Spleen (tissue), 11 donors: ENCODE measurements at regions not wholly inside any gene's neighbourhood (a gene's known extent, or its start where the extent isn't known, plus 50 kb on each side); places are given as distances from the start of the nearest gene placed in this dataset.
"Not testable (repeated sequence)": the region's sequence is repeated elsewhere in the genome, so short reads cannot be mapped to it uniquely, and the experiment has no call there.

Source experiments
- DNase-seq: peaks from one replicate; pipeline ENCODE4 v3.0.0-alpha.2; 2020
- H3K27ac ChIP-seq, 8 donors: fragments of 200-600 bp; sonication (generic) in 7 of 8; 1 replicate in 4 of 8; 2 replicates in 4 of 8; pipeline versions ENCODE4 v1.5.0 to v1.8.0; 2016 to 2021; ENCODE audit warnings: inconsistent platforms in 4 of 8, mild to moderate bottlenecking in 4 of 8, moderate library complexity in 1 of 8
- H3K27me3 ChIP-seq, 7 donors: fragments of 200-600 bp; sonication (generic) in 6 of 7; replicated peaks in 1 of 7; 1 replicate in 4 of 7; 2 replicates in 3 of 7; pipeline versions ENCODE4 v1.5.0 to v1.8.0; 2016 to 2021; ENCODE audit warnings: inconsistent platforms in 3 of 7, mild to moderate bottlenecking in 1 of 7
- H3K36me3 ChIP-seq, 6 donors: fragments of 200-600 bp; sonication (generic) in 5 of 6; 1 replicate in 4 of 6; 2 replicates in 2 of 6; pipeline versions ENCODE4 v1.5.0 to v1.8.0; 2016 to 2021; ENCODE audit warnings: inconsistent platforms in 2 of 6
- H3K4me1 ChIP-seq, 6 donors: fragments of 200-600 bp; sonication (generic) in 5 of 6; 1 replicate in 3 of 6; 2 replicates in 3 of 6; pipeline versions ENCODE4 v1.5.0 to v1.8.0; 2016 to 2021; ENCODE audit warnings: inconsistent platforms in 3 of 6
- H3K4me3 ChIP-seq, 8 donors: fragments of 200-600 bp; sonication (generic) in 7 of 8; 1 replicate in 4 of 8; 2 replicates in 4 of 8; pipeline versions ENCODE4 v1.5.0 to v1.8.0; 2016 to 2021; ENCODE audit warnings: inconsistent platforms in 4 of 8, mild to moderate bottlenecking in 4 of 8, moderate library complexity in 2 of 8
- H3K9me3 ChIP-seq, 8 donors: fragments of 200-600 bp; sonication (generic) in 7 of 8; 1 replicate in 4 of 8; 2 replicates in 4 of 8; pipeline versions ENCODE4 v1.5.0 to v1.8.0; 2016 to 2021; ENCODE audit warnings: inconsistent platforms in 4 of 8
- CTCF ChIP-seq, 11 experiments: fragments of 200-600 bp in 7 of 11; fragments of 450-650 bp in 4 of 11; sonication (generic) in 4 of 11; IDR thresholded peaks in 8 of 11; conservative IDR thresholded peaks in 3 of 11; 1 replicate in 7 of 11; 2 replicates in 4 of 11; pipeline versions ENCODE4 v1.4.0 to v1.8.0; 2016 to 2021; ENCODE audit warnings: antibody characterized with exemption in 11 of 11, inconsistent platforms in 4 of 11, mild to moderate bottlenecking in 1 of 11
- POLR2A ChIP-seq, 3 donors: fragments of 450-650 bp; IDR thresholded peaks; one replicate each; pipeline ENCODE4 v1.5.1; 2017; ENCODE audit warnings: antibody characterized with exemption in 3 of 3, mild to moderate bottlenecking in 1 of 3
- POLR2AphosphoS5 ChIP-seq, 3 donors: sonication (generic); formaldehyde crosslinking; IDR thresholded peaks; one replicate each; pipeline ENCODE4 v1.5.1; 2017; ENCODE audit warnings: antibody characterized with exemption in 3 of 3
- WGBS, 5 donors: extraction: QIAGEN DNeasy Blood & Tissue Kit in 3 of 5; methylation state at CpG; one replicate each; pipeline versions ENCODE4 v1.1.5 to v1.1.7; 2013 to 2018; 5-methylcytosine and 5-hydroxymethylcytosine counted together
- intact Hi-C: fragments of 100-400 bp; cut with DNase I; formaldehyde crosslinking; loops from one replicate; pipeline ENCODE4 v1.15.0; 2023; ENCODE audit warnings: low total_unique reads
- donor health status: healthy with polysubstance abuse.
- donor health status: DM: no; HTN: no; CAD: no; lungs with moderate emphysema.
- donor health status: DM: no; HTN: no; CAD: no.
- donor health status: Bipolar disorder and iron deficiency.
- donor health status: healthy.
- donor health status: DM: no; HTN: no; CAD: no.
- donor health status: DM: yes; HTN: yes; CAD: no.

GRCh38 chr20:25848222-25848621 lies 151.6 kb upstream of the ZNF337 start:
- Histone ChIP-seq H3K27ac (no peak overlapping the region), H3K27me3 (peaks cover 0 to 2% (median 0%) of the 10 kb centered on the region in 7 donors), H3K4me3 (no peak overlapping the region), H3K4me1 (peaks cover 0 to 5% (median 2%) of the 10 kb centered on the region in 6 donors), H3K36me3 (no peaks in the 10 kb centered on the region), H3K9me3 (no peaks in the 10 kb centered on the region)
- no peak for TF ChIP-seq CTCF (IDR thresholded peaks at IDR 0.05 in 8 of 11, conservative IDR thresholded peaks at IDR 0.05 in 3 of 11)
- TF ChIP-seq POLR2A (IDR thresholded peaks at IDR 0.05) = no peak
- no peak for TF ChIP-seq POLR2AphosphoS5 (IDR thresholded peaks at IDR 0.05)
- intact Hi-C loops = no loop called here
- DNase-seq = peak; percentile 66
- 92 to 98% (median 94%) methylated on average over 5 to 7 of the region's 7 CpGs for WGBS, 5 donors

DNA sequence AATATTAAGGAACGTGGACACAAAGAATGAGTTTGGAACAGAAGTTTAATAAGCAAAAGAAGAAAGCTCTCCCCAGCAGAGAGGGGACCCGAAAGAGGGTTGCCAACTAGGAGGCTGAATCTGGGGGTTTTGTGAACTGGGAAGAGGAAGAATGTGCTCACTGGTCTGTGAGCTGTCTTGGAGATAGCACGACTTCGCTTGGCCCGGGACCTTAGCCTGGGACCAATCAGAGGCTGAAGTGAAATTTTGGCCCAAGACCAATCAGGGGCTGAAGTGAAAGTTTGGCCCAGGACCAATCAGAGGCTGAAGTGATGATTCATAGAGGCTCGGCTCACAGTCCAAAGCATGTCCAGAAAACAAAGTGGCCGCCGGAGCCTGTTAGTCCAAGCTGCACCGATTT lies 148.0 kb upstream of the ZNF337 start:
- H3K4me3 ChIP-seq, intact Hi-C loops, H3K27ac ChIP-seq: not testable (repeated sequence)

GRCh38 chr20:25813511-25813910 lies 116.9 kb upstream of the ZNF337 start:
- H3K4me1 ChIP-seq, intact Hi-C loops, H3K4me3 ChIP-seq, H3K27me3 ChIP-seq, H3K9me3 ChIP-seq, H3K36me3 ChIP-seq, H3K27ac ChIP-seq, DNase-seq: not testable (repeated sequence)
- WGBS, 5 donors = no CpG with 5 or more reads among the region's 5 CpGs

More for the DNA sequence above, 148.0 kb upstream of the ZNF337 start:
- no CpG with 5 or more reads among the region's 9 CpGs for WGBS, 5 donors
- not testable (repeated sequence) for H3K27me3 ChIP-seq, DNase-seq, H3K4me1 ChIP-seq, H3K36me3 ChIP-seq, H3K9me3 ChIP-seq

- WGBS, 5 donors = no CpG with 5 or more reads among the region's 45 CpGs
- H3K36me3 ChIP-seq, H3K4me1 ChIP-seq, DNase-seq, H3K9me3 ChIP-seq, H3K4me3 ChIP-seq, H3K27ac ChIP-seq, H3K27me3 ChIP-seq, intact Hi-C loops: not testable (repeated sequence)
Observed at GRCh38 chr20:25798174-25798993, 101.7 kb upstream of the ZNF337 start.

GRCh38 chr20:25797062-25797461 lies 100.4 kb upstream of the ZNF337 start:
- intact Hi-C loops, H3K4me3 ChIP-seq, H3K4me1 ChIP-seq, H3K9me3 ChIP-seq, H3K36me3 ChIP-seq, H3K27me3 ChIP-seq, DNase-seq, H3K27ac ChIP-seq: not testable (repeated sequence)
- no CpG with 5 or more reads among the region's 10 CpGs for WGBS, 5 donors

DNA sequence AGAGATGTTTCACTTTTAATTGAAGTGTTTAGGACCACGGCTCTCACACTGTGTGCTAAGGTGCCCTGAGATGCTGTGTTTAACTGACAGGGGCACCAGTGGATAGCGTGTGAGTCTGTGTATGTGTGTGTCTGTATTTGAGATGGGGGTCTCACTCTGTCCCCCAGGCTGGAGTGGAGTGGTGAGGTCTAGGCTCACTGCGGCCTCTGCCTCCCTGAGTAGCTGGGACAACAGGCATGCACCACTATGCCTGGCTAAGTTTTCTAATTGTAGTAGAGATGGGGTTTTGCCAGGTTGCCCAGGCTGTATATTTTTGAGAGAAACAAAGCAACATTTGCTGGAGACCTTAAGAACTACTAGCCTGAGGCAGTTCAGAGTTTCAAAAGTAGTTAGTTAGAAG lies 80.6 kb upstream of the ZNF337 start:
- intact Hi-C loops, H3K9me3 ChIP-seq, H3K4me1 ChIP-seq, H3K4me3 ChIP-seq, H3K27me3 ChIP-seq, H3K36me3 ChIP-seq, DNase-seq, H3K27ac ChIP-seq: not testable (repeated sequence)
- WGBS, 5 donors = 76 to 85% (median 81%) methylated on average over 3 of the region's 3 CpGs

- H3K9me3 ChIP-seq, H3K27me3 ChIP-seq, H3K36me3 ChIP-seq, H3K4me3 ChIP-seq, H3K27ac ChIP-seq, H3K4me1 ChIP-seq, DNase-seq, intact Hi-C loops: not testable (repeated sequence)
- 88 to 91% (median 89%) methylated on average over 19 to 24 of the region's 24 CpGs for WGBS, 5 donors
Observed at GRCh38 chr20:25774711-25775110, 78.1 kb upstream of the ZNF337 start.

DNA sequence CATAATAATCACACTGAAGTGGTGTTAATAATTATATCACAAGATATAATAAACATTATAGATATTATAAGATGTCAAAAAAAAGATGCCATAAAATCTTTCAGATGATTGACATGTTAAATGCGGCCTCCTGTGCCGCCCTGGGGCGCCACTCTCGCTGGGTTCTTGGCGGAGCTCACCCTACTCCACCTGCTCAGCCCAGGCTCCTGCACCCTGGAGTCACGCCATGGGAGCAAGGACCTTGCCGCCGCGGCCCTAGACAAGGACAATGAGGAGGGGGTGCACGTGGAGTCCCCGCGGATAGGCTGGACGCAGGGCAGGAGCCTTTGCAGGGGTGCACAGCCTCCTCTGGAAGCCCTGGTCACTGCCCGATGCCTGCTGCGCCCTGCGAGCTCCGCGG lies 77.5 kb upstream of the ZNF337 start:
- WGBS, 5 donors = 92 to 96% (median 93%) methylated on average over 13 to 14 of the region's 18 CpGs
- H3K4me1 ChIP-seq, intact Hi-C loops, H3K4me3 ChIP-seq, H3K27ac ChIP-seq, H3K36me3 ChIP-seq, H3K27me3 ChIP-seq, DNase-seq, H3K9me3 ChIP-seq: not testable (repeated sequence)

GRCh38 chr20:25772437-25772836 lies 75.8 kb upstream of the ZNF337 start:
- WGBS, 5 donors = 71 to 94% (median 85%) methylated on average over 2 to 3 of the region's 3 CpGs
- DNase-seq, H3K4me1 ChIP-seq, H3K27ac ChIP-seq, H3K36me3 ChIP-seq, intact Hi-C loops, H3K4me3 ChIP-seq, H3K27me3 ChIP-seq, H3K9me3 ChIP-seq: not testable (repeated sequence)

DNA sequence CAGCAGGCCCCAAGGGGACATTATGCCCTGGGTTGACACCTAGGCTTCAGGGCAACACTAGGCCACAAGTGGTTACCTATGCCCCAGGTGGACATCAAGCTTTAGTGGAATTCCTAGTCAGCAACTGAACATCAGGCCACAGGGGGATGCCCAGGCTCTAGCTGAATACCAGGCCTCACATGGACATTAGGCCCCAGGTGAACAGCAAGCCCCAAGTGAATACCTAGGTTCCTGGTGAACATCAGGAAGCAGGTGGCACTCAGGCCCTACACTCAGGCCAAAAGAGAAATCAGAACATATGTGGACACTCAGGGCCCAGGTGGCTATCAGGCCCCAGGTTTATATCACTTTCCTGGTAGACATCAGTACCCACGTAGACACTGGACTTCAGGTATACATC lies 75.2 kb upstream of the ZNF337 start:
- H3K4me3 ChIP-seq, H3K36me3 ChIP-seq, DNase-seq, H3K4me1 ChIP-seq, H3K9me3 ChIP-seq, intact Hi-C loops, H3K27ac ChIP-seq, H3K27me3 ChIP-seq: not testable (repeated sequence)
- 80% methylated on average over 1 of the region's 1 CpG; no CpG with 5 or more reads in 4 of the 5 donors for WGBS, 5 donors
